WTC11 (cell line): ENCODE measurements at regions not wholly inside any gene's neighbourhood (a gene's known extent, or its start where the extent isn't known, plus 50 kb on each side); places are given as distances from the start of the nearest gene placed in this dataset.

Source experiments
- ATAC-seq: fragments of 200-7000 bp; cut with Tn5 transposase; 2 replicates; pipeline ENCODE4 v1.10.0; 2021; ENCODE audit warnings: mild to moderate bottlenecking, moderate library complexity
- CTCF ChIA-PET: fragments of 300-600 bp; sonication (Branson Sonifier 250); formaldehyde crosslinking; loops from one replicate; lab custom pipeline; 2021; ENCODE audit warnings: antibody characterized with exemption; lab: Charles Lee
- POLR2A ChIA-PET: fragments of 350-600 bp; sonication (Branson Sonifier 250); formaldehyde crosslinking; loops from one replicate; lab custom pipeline; 2021; ENCODE audit warnings: antibody characterized with exemption; lab: Charles Lee
- DNase-seq: peaks from one replicate; pipeline ENCODE4 v3.0.0; 2021; ENCODE audit warnings: low spot score
- H3K27ac Mint-ChIP-seq: 2 replicates; pipeline ENCODE4 v1.8.0; 2021; ENCODE audit warnings: mixed read lengths
- H3K27me3 Mint-ChIP-seq: 2 replicates; pipeline ENCODE4 v1.8.0; 2021; ENCODE audit warnings: low read depth, mild to moderate bottlenecking, moderate library complexity, mixed read lengths
- H3K36me3 Mint-ChIP-seq: 2 replicates; pipeline ENCODE4 v1.8.0; 2021; ENCODE audit warnings: mixed read lengths
- H3K4me1 Mint-ChIP-seq: 2 replicates; pipeline ENCODE4 v1.8.0; 2022; ENCODE audit warnings: mixed read lengths
- H3K4me3 Mint-ChIP-seq: 2 replicates; pipeline ENCODE4 v1.8.0; 2021; ENCODE audit warnings: mild to moderate bottlenecking, moderate library complexity, mixed read lengths
- H3K9me3 Mint-ChIP-seq: 2 replicates; pipeline ENCODE4 v1.8.0; 2021; ENCODE audit warnings: mixed read lengths
- ATF3 ChIP-seq: sonication (generic); formaldehyde crosslinking; conservative IDR thresholded peaks from 2 replicates; pipeline ENCODE4 v1.8.1; 2022; ENCODE audit warnings: mild to moderate bottlenecking, missing genetic modification reagents
- ETV6 ChIP-seq: sonication (generic); formaldehyde crosslinking; IDR thresholded peaks from 2 replicates; pipeline ENCODE4 v1.8.1; 2022; ENCODE audit warnings: mild to moderate bottlenecking, missing genetic modification reagents
- HMGXB4 ChIP-seq: sonication (generic); formaldehyde crosslinking; IDR thresholded peaks from 2 replicates; pipeline ENCODE4 v1.8.1; 2023; ENCODE audit warnings: mild to moderate bottlenecking, moderate library complexity, missing genetic modification reagents
- IRF1 ChIP-seq: sonication (generic); formaldehyde crosslinking; IDR thresholded peaks from 2 replicates; pipeline ENCODE4 v1.8.0; 2023; ENCODE audit warnings: missing genetic modification reagents
- MLX ChIP-seq: sonication (generic); formaldehyde crosslinking; IDR thresholded peaks from 2 replicates; pipeline ENCODE4 v1.8.1; 2023; ENCODE audit warnings: mild to moderate bottlenecking, missing genetic modification reagents, moderate library complexity
- NFATC4 ChIP-seq: fragments of 250-450 bp; sonication (Bioruptor Pico); IDR thresholded peaks from 2 replicates; pipeline ENCODE4 v1.9.0; 2021; ENCODE audit warnings: mild to moderate bottlenecking
- NFE2L1 ChIP-seq: sonication (generic); formaldehyde crosslinking; IDR thresholded peaks from 2 replicates; pipeline ENCODE4 v1.8.1; 2023; ENCODE audit warnings: missing genetic modification reagents
- NR1H2 ChIP-seq: sonication (generic); formaldehyde crosslinking; IDR thresholded peaks from 2 replicates; pipeline ENCODE4 v1.9.0; 2021; ENCODE audit warnings: mild to moderate bottlenecking, moderate library complexity, missing genetic modification reagents
- NR3C1 ChIP-seq: sonication (generic); formaldehyde crosslinking; conservative IDR thresholded peaks from 2 replicates; pipeline ENCODE4 v1.8.1; 2023; ENCODE audit warnings: low read depth, mild to moderate bottlenecking, missing genetic modification reagents
- PREB ChIP-seq: sonication (generic); formaldehyde crosslinking; IDR thresholded peaks from 2 replicates; pipeline ENCODE4 v1.8.1; 2022; ENCODE audit warnings: mild to moderate bottlenecking, missing genetic modification reagents, moderate library complexity, borderline replicate concordance
- RELA ChIP-seq: sonication (generic); formaldehyde crosslinking; IDR thresholded peaks from 2 replicates; pipeline ENCODE4 v1.8.1; 2022; ENCODE audit warnings: missing genetic modification reagents, mild to moderate bottlenecking, borderline replicate concordance
- USF1 ChIP-seq: sonication (generic); formaldehyde crosslinking; IDR thresholded peaks from 2 replicates; pipeline ENCODE4 v1.8.0; 2022; ENCODE audit warnings: mild to moderate bottlenecking, missing genetic modification reagents
- ZNF138 ChIP-seq: sonication (generic); formaldehyde crosslinking; conservative IDR thresholded peaks from 2 replicates; pipeline ENCODE4 v1.8.1; 2022; ENCODE audit warnings: mild to moderate bottlenecking, moderate library complexity, missing genetic modification reagents
- ZNF219 ChIP-seq: sonication (generic); formaldehyde crosslinking; IDR thresholded peaks from 2 replicates; pipeline ENCODE4 v1.8.0; 2023; ENCODE audit warnings: missing genetic modification reagents, mild to moderate bottlenecking, borderline replicate concordance
- ZNF281 ChIP-seq: sonication (generic); formaldehyde crosslinking; IDR thresholded peaks from 2 replicates; pipeline ENCODE4 v1.8.0; 2023; ENCODE audit warnings: mild to moderate bottlenecking, missing genetic modification reagents
- ZNF396 ChIP-seq: fragments of 250-450 bp; sonication (Bioruptor Pico); IDR thresholded peaks from 2 replicates; pipeline ENCODE4 v1.8.0; 2021; ENCODE audit warnings: mild to moderate bottlenecking, moderate library complexity, borderline replicate concordance
- ZNF425 ChIP-seq: fragments of 250-450 bp; sonication (Bioruptor Pico); conservative IDR thresholded peaks from 2 replicates; pipeline ENCODE4 v1.9.0; 2021; ENCODE audit warnings: mild to moderate bottlenecking

- Mint-ChIP-seq H3K27ac (no peak overlapping the region), H3K4me1 (no peaks in the 10 kb centered on the region), H3K36me3 (no peaks in the 10 kb centered on the region; the same call in 1 of the 2 replicates), H3K4me3 (no peak overlapping the region), H3K9me3 (peaks cover 14% of the 10 kb centered on the region), H3K27me3 (peaks cover 80% of the 10 kb centered on the region)
- ATAC-seq (no peak), DNase-seq (no peak)
- TF ChIP-seq MLX (CRISPR knock-in tag) (no peak), NR3C1 (no peak), ZNF219 (CRISPR knock-in tag) (no peak), USF1 (no peak), HMGXB4 (CRISPR knock-in tag) (no peak), NFATC4 (no peak), PREB (CRISPR knock-in tag) (no peak), ZNF425 (CRISPR knock-in tag) (no peak), ZNF281 (CRISPR knock-in tag) (no peak), IRF1 (CRISPR knock-in tag) (no peak), ZNF138 (no peak), ETV6 (CRISPR knock-in tag) (no peak), NR1H2 (no peak), ZNF396 (no peak), NFE2L1 (CRISPR knock-in tag) (no peak), ATF3 (CRISPR knock-in tag) (no peak), RELA (CRISPR knock-in tag) (no peak)
- POLR2A ChIA-PET, result no interaction called here
- CTCF ChIA-PET, result interaction anchor here (1.4 kb wide), 1 partner anchor 38 kb away, joined by 3 read pairs; no protein-coding TSS in a partner anchor
Measured at GRCh38 chr20:60123652-60124051, 165.4 kb downstream of the CDH26 start.
